GM06990 (cell line): ENCODE measurements at regions not wholly inside any gene's neighbourhood (a gene's known extent, or its start where the extent isn't known, plus 50 kb on each side); places are given as distances from the start of the nearest gene placed in this dataset.

Experiments
- DNase-seq: peaks from one replicate; pipeline ENCODE4 v3.0.0-alpha.2; 2011; ENCODE audit not compliant: insufficient read length; ENCODE audit errors: extremely low read depth
- H3K27me3 ChIP-seq: replicated peaks from 2 replicates; pipeline ENCODE4 v1.6.0; 2011; ENCODE audit warnings: low read length; ENCODE audit not compliant: control insufficient read depth, insufficient read depth
- H3K36me3 ChIP-seq: 2 replicates; pipeline ENCODE4 v1.5.1; 2011; ENCODE audit warnings: low read length; ENCODE audit not compliant: control insufficient read depth, insufficient read depth
- H3K4me3 ChIP-seq: replicated peaks from 2 replicates; pipeline ENCODE4 v1.5.1; 2011; ENCODE audit warnings: low read depth, mild to moderate bottlenecking, control low read depth, low read length
- CTCF ChIP-seq: IDR thresholded peaks from 2 replicates; pipeline ENCODE4 v1.5.1; 2011; ENCODE audit warnings: low read length, control low read depth, mild to moderate bottlenecking, inconsistent platforms; ENCODE audit not compliant: insufficient read depth, poor library complexity, severe bottlenecking

DNA sequence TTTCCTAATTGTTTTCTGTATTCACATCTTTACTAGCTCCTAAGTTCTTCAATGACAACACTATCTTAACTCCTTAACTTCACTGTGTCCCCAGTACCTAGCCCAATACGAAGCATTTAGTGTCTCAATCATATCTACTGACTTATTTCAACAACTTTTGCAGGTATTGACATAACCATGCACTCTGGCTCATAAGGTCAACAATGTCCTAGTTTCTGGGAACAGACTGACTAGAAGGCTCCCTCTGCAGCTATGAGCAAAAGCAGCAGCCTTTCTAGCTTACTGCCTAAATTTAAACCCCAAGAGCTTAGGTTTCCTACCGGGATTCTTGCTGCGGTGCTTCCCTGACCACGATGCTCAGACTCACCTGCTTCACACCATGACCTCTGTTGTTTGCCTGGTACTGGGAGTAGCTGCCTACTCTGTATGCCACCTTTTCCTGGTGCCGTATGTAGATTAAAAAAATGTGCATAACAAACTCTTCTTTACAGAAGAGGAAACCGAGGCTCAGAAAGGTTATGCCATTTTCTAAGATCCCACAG lies 767.7 kb downstream of the TUSC7 start:
- no peak for TF ChIP-seq CTCF
- no peaks in the 10 kb centered on the region for H3K27me3 ChIP-seq
- H3K36me3 ChIP-seq, result no peaks in the 10 kb centered on the region
- no peak for DNase-seq
- H3K4me3 ChIP-seq, result no peak overlapping the region

DNA sequence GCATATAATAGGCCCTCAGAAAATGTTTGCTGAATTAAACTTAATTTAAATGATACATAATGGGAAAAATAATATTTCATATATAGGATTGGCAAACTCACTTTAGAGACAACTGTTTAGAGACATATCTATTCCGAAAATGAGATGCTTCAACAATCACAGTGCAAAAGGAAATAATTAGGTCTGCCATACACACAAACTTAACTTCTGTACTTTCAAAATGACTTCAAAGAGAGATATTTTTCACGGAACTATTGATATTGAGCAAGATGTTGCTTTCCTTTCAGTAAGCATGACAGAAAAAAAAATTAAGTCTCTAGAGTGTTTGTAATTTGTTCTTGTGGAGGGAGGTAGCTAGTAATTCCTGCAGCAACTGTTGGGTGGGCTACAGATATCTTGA lies 769.5 kb downstream of the TUSC7 start:
- Histone ChIP-seq H3K4me3 (no peak overlapping the region), H3K27me3 (no peaks in the 10 kb centered on the region), H3K36me3 (no peaks in the 10 kb centered on the region)
- peak; percentile 67 for DNase-seq
- TF ChIP-seq CTCF, result no peak

DNA sequence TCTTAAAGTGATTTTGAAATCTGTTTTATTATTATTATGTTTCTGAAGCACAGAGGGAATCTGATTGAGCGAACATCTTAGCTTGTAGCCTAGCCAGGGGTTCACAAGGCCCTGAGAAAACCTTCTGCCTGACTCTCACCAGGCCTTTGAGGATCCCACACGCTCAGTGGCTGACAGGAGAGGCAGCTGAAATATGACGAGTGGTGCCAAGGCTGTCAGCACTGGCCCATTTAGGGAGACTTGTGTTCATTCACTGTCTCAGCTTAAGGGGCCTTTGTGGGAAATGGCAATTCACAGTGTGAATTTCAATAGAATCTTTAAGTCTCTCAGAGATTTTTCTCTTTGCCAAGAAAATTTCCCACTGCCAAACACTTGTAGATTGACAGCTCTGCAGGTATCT lies 770.9 kb downstream of the TUSC7 start:
- no peak overlapping the region for H3K4me3 ChIP-seq
- H3K27me3 ChIP-seq, result no peaks in the 10 kb centered on the region
- H3K36me3 ChIP-seq, result no peaks in the 10 kb centered on the region
- no peak for DNase-seq
- no peak for TF ChIP-seq CTCF

DNA sequence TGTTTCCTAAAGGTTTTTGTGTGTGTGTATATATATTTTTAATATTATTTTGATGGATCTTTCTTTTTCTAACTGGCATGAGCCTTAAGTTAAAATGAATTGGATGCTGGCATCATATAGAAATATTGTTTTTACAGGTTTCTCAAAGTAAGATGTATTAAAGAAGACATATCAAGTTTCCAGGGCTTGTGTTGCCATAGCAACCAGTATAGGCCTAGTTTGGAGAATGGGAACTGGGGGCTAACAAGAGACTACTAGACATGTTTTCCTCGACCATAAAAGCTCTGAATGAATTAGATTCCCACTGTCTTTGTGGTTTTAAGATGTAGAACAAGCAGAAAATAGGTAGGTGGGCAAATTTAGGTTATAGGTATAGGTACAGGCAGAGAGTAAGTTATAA lies 771.4 kb downstream of the TUSC7 start:
- no peak overlapping the region for H3K4me3 ChIP-seq
- TF ChIP-seq CTCF, result no peak
- H3K36me3 ChIP-seq, result no peaks in the 10 kb centered on the region
- H3K27me3 ChIP-seq, result no peaks in the 10 kb centered on the region
- no peak for DNase-seq

DNA sequence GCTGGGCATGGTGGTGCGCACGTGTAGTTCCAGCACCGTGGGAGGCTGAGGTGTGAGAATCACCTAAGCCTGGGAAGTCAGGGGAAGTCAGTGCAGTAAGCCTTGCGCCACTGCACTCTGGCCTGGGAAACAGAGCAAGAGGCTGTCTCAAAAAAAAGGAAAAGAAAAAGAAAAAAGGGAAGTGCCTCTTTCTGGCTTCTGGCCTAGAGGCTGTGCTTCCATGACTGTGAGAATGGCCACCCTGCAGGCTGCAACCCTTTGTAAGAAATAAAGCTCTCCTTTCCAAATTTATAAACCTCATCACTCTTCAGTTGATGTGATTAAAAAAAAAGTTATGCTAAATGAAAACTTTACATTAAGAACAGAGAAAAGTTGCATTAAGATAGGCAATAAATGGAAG lies 774.3 kb downstream of the TUSC7 start:
- Histone ChIP-seq H3K27me3 (no peaks in the 10 kb centered on the region), H3K4me3 (no peak overlapping the region), H3K36me3 (no peaks in the 10 kb centered on the region)
- DNase-seq, result no peak
- TF ChIP-seq CTCF, result no peak

DNA sequence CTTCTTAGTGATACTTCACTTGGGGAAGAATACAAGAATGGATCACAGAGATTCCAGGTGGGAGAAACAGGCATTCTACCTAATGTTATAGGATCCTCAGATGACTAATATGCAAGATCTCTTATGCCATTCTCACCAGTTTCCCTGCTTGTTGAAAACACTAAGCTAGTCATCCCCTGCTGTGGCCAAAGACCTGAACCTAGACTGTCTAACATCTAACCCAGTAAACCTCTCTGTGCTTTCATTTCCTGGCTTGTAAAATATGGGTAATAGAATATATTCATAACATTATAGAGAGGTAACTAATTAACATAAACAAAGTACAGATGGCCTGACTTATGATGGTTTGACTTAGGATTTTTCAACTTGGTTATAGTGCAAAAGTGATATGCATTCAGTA lies 776.3 kb downstream of the TUSC7 start:
- H3K4me3 ChIP-seq, result no peak overlapping the region
- H3K27me3 ChIP-seq, result no peaks in the 10 kb centered on the region
- TF ChIP-seq CTCF, result no peak
- no peak for DNase-seq
- no peaks in the 10 kb centered on the region for H3K36me3 ChIP-seq
